Epithelial cell of esophagus (primary cell): ENCODE measurements at regions not wholly inside any gene's neighbourhood (a gene's known extent, or its start where the extent isn't known, plus 50 kb on each side); places are given as distances from the start of the nearest gene placed in this dataset.

Experiments used
- DNase-seq: peaks from one replicate; pipeline ENCODE4 v3.0.0; 2010; ENCODE audit warnings: low read depth
- H3K4me3 ChIP-seq: 2 replicates; pipeline ENCODE4 v1.5.1; 2011; ENCODE audit warnings: mild to moderate bottlenecking, low read length, control low read depth
- TF ChIP-seq, protein P1 (sequence below): IDR thresholded peaks from 2 replicates; pipeline ENCODE4 v1.5.1; 2011; ENCODE audit warnings: low read depth, mild to moderate bottlenecking, low read length, control low read depth, inconsistent platforms; ENCODE audit not compliant: insufficient read depth; ENCODE audit errors: missing control alignments

DNA sequence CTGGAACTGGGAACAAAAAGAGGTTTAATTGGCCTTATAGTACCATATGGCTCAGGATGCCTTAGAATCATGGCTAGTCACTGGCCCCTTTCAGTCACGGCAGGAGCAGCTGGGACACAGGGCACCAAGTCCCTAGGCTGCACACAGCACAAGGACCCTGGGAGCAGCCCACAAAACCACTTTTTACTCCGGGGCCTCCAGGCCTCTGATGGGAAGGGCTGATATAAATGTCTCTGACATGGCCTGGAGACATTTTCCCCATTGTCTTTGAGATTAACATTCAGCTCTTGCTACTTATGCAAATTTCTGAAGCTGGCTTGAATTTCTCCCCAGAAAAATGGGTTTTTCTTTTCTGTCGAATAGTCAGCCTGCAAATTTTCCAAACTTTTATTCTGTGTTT is 1026.4 kb upstream of the COX7C start:
- TF ChIP-seq, protein P1, sequence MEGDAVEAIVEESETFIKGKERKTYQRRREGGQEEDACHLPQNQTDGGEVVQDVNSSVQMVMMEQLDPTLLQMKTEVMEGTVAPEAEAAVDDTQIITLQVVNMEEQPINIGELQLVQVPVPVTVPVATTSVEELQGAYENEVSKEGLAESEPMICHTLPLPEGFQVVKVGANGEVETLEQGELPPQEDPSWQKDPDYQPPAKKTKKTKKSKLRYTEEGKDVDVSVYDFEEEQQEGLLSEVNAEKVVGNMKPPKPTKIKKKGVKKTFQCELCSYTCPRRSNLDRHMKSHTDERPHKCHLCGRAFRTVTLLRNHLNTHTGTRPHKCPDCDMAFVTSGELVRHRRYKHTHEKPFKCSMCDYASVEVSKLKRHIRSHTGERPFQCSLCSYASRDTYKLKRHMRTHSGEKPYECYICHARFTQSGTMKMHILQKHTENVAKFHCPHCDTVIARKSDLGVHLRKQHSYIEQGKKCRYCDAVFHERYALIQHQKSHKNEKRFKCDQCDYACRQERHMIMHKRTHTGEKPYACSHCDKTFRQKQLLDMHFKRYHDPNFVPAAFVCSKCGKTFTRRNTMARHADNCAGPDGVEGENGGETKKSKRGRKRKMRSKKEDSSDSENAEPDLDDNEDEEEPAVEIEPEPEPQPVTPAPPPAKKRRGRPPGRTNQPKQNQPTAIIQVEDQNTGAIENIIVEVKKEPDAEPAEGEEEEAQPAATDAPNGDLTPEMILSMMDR: no peak
- no peak for DNase-seq

DNA sequence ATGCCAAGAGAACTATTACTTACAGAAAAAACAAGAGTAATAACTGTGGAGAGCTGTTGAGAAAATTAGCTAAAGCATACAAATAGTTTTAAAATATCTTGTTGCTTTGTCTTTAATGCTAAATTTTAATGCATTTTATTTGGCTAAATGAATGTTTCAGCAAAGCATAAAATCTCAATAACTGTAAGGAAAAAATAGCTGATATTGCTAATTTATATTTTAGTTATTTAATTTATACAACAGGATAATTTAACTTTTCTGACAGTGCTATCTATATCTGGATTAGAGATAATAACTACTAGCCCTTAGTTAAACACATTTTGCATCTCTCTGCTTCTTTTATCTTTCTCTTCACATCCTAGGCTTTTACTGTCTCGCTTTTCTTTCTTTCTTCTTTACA is 1014.9 kb upstream of the COX7C start:
- TF ChIP-seq, protein P1: no peak
- no peak for DNase-seq
- no peak overlapping the region for H3K4me3 ChIP-seq

More for the DNA sequence above, 1026.4 kb upstream of the COX7C start:
- H3K4me3 ChIP-seq: no peak overlapping the region

DNA sequence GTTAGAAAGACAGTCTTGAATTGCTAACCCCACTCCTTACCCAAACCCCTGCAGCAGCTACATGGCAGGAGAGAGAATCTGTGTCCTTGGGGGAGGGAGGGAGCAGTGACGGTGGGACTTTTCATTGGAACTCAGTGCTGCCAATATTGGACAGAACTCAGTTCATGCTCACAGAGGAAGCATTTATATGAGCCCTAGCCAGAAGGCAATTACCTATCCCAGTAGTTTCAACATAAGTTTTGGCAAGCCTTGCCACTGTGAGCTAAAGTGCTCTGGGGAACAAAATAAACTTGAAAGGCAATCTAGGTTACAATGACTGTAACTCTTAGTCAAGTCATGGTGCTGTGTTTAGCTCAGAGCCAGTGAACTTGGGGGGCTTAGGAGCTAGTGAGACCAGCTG is 1013.4 kb upstream of the COX7C start:
- TF ChIP-seq, protein P1: no peak
- no peak for DNase-seq
- H3K4me3 ChIP-seq: no peak overlapping the region

DNA sequence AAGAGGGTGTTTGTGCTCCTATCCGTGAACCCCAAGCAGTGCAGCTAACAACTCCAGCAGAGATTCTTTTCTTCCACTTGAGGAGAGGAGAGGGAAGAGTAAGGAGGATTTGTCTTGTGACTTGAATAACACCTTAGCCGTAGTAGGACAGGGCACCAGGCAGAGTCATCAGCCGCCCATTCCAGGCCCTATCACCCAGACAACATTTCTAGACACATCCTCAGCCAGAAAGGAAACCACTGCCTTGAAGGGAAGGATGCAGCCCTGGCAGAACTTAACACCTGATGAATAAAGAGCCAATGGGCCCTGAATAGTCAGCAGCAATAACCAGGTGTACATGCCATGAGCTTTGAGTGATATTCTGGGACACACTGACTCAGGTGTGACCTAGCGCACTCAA is 1013.0 kb upstream of the COX7C start:
- DNase-seq: no peak
- TF ChIP-seq, protein P1: no peak
- H3K4me3 ChIP-seq: no peak overlapping the region

DNA sequence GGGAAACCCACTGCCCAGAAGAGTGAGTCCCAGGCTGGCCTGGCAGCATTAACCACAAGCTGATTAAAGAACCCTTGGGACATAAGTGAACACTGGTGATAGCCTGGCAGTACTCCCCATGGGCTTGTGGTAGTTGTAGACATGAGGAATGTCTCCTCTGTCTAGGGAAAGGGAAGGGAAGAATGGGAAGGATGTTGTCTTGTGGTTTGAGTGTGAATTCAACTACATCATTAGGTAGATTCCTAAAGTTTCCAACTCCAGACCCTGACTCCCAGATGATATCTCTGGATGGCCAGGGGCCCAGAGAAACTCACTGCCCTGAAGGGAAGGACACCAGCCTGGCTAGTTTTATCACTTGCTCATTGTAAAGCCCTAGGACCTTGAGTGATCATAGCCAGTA is 1012.4 kb upstream of the COX7C start:
- no peak for DNase-seq
- no peak overlapping the region for H3K4me3 ChIP-seq
- TF ChIP-seq, protein P1: no peak

DNA sequence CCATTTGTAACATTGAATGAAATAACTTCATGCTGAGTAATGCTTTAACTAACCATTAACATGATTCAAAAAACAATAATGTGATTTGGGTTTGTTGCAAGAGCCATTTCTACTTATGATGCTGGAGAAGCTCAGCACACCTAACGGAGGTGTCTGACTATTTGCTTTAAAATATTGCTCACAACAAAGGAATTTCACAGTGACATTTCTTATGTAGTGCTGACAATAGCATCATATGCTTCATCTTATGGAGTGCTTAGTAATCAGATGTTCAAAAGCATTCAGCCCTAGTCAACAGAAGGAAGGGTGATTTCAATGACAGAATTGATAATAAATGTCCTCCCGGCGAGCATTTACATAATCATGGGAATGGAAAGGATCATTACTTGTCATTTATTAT is 1003.3 kb upstream of the COX7C start:
- TF ChIP-seq, protein P1: no peak
- DNase-seq: no peak
- H3K4me3 ChIP-seq: no peak overlapping the region

DNA sequence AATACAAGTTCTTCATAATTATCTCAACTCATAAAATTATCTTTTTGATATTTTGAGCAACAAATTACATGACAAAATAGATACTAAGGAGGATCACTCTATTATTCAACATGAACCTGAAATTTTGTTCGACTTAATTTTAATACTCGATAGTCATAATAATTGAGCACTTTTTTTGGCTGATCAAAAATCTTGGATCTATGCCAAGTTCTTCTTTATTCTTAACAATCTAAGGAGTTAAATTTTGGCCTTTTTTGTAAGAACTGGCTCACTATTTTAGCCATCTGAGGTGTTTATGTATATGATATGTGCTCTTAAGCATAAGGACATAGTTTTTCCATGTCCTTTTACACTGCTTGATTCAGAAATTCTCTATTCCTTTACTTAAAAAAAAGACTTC is 996.1 kb upstream of the COX7C start:
- H3K4me3 ChIP-seq: no peak overlapping the region
- TF ChIP-seq, protein P1: no peak
- no peak for DNase-seq
